ENCODE measurements at regions not wholly inside any gene's neighbourhood (a gene's known extent, or its start where the extent isn't known, plus 50 kb on each side); places are given as distances from the start of the nearest gene placed in this dataset.

- no peaks in the 10 kb centered on the region for H3K36me3 Mint-ChIP-seq (ENCODE audit: low read depth)
- CTCF ChIA-PET = no interaction called here
- no peaks in the 10 kb centered on the region for H3K27me3 Mint-ChIP-seq
- no peak for TF ChIP-seq CTCF (IDR thresholded peaks at IDR 0.05)
- POLR2A ChIA-PET = no interaction called here
- H3K4me3 Mint-ChIP-seq = no peak overlapping the region
- no peak overlapping the region for H3K27ac Mint-ChIP-seq
- ATAC-seq (no peak), DNase-seq (no peak)
- peaks cover 13% of the 10 kb centered on the region for H3K9me3 Mint-ChIP-seq
- intact Hi-C loops (cut with micrococcal nuclease) = no loop called here
- H3K4me1 Mint-ChIP-seq (ENCODE audit: low read depth) = no peaks in the 10 kb centered on the region
Observed at GRCh38 chr7:42580061-42580460, 331.8 kb downstream of the C7orf25 start.

- peaks cover 6% of the 10 kb centered on the region for H3K9me3 Mint-ChIP-seq
- no peaks in the 10 kb centered on the region for H3K36me3 Mint-ChIP-seq (ENCODE audit: low read depth)
- no peaks in the 10 kb centered on the region for H3K4me1 Mint-ChIP-seq (ENCODE audit: low read depth)
- no peak overlapping the region for H3K27ac Mint-ChIP-seq
- no peak overlapping the region for H3K4me3 Mint-ChIP-seq
- DNase-seq (no peak), ATAC-seq (no peak)
- CTCF ChIA-PET = no interaction called here
- POLR2A ChIA-PET = no interaction called here
- H3K27me3 Mint-ChIP-seq = no peaks in the 10 kb centered on the region
- intact Hi-C loops (cut with micrococcal nuclease) = no loop called here
- TF ChIP-seq CTCF (IDR thresholded peaks at IDR 0.05) = no peak
Observed at GRCh38 chr7:42575171-42575570, 336.7 kb downstream of the C7orf25 start.

DNA sequence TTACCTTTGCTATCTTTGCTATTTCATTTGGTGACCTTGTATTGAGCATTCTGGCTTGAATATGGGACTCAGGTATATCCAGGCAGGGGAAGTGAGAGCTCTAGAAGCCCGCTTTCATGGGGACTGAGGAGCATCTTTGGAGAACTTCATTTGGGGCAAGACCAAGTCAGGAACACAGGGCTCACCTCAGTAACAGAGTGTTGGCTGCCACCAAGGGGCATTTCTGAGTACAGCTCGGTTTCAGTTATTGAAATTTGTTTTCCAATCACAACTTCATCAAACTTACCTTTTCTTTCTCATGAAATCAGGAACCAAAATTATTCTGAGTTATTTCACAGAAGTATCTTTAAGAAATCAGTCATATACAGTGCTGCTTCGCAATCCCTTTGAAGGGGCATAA lies 337.2 kb downstream of the C7orf25 start:
- POLR2A ChIA-PET = interaction anchor here (0.6 kb wide), 1 partner anchor 592 kb away, joined by 3 read pairs; no protein-coding TSS in a partner anchor
- Mint-ChIP-seq H3K9me3 (peaks cover 3% of the 10 kb centered on the region), H3K4me1 (ENCODE audit: low read depth) (no peaks in the 10 kb centered on the region), H3K4me3 (no peak overlapping the region), H3K27ac (no peak overlapping the region), H3K36me3 (ENCODE audit: low read depth) (no peaks in the 10 kb centered on the region), H3K27me3 (no peaks in the 10 kb centered on the region)
- DNase-seq = no peak
- intact Hi-C loops (cut with micrococcal nuclease) = no loop called here
- CTCF ChIA-PET = no interaction called here
- no peak for TF ChIP-seq CTCF (IDR thresholded peaks at IDR 0.05)
- ATAC-seq = no peak

- TF ChIP-seq CTCF (IDR thresholded peaks at IDR 0.05) = no peak
- DNase-seq (no peak), ATAC-seq (no peak)
- H3K27ac Mint-ChIP-seq = no peak overlapping the region
- ChIA-PET CTCF (no interaction called here), POLR2A (interaction anchor here (0.6 kb wide), 1 partner anchor 591 kb away, joined by 3 read pairs; no protein-coding TSS in a partner anchor)
- no peaks in the 10 kb centered on the region for H3K4me1 Mint-ChIP-seq (ENCODE audit: low read depth)
- H3K9me3 Mint-ChIP-seq = peaks cover under 1% of the 10 kb centered on the region
- no peaks in the 10 kb centered on the region for H3K36me3 Mint-ChIP-seq (ENCODE audit: low read depth)
- intact Hi-C loops (cut with micrococcal nuclease) = no loop called here
- no peak overlapping the region for H3K4me3 Mint-ChIP-seq
- no peaks in the 10 kb centered on the region for H3K27me3 Mint-ChIP-seq
Observed at GRCh38 chr7:42573881-42574672, 337.1 kb upstream of the GLI3 start.

DNA sequence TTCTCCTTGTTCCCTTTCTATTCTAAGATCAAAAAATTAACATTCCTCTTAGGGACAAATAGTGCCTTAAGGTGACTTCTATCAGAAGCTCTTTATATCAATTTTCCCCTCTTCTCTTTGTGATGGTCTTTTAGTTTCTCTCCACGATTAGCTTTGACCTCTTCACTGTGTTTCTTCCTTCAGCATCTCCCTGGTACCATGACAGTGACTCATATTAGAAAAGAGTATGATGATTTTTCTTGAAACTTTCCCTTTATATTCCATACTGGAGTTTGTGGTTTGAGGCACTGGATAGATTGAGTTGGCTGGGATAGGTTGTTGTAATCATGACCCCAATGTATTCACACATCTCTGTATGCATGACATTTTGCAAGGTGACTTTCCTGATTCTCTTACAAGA lies 335.6 kb upstream of the GLI3 start:
- Mint-ChIP-seq H3K4me1 (ENCODE audit: low read depth) (no peaks in the 10 kb centered on the region), H3K27me3 (no peaks in the 10 kb centered on the region), H3K9me3 (no peaks in the 10 kb centered on the region), H3K27ac (no peak overlapping the region), H3K36me3 (ENCODE audit: low read depth) (no peaks in the 10 kb centered on the region), H3K4me3 (no peak overlapping the region)
- no peak for ATAC-seq
- intact Hi-C loops (cut with micrococcal nuclease) = no loop called here
- no peak for TF ChIP-seq CTCF (IDR thresholded peaks at IDR 0.05)
- CTCF ChIA-PET = no interaction called here
- POLR2A ChIA-PET = interaction anchor here (0.6 kb wide), 1 partner anchor 1744 kb away, joined by 3 read pairs; no protein-coding TSS in a partner anchor
- DNase-seq = no peak

All from activated CD8-positive, alpha-beta T cell treated with anti-CD3 and anti-CD28 coated beads for 36 hours (primary cell).